Upper lobe of left lung (tissue), 4 donors: ENCODE measurements at regions not wholly inside any gene's neighbourhood (a gene's known extent, or its start where the extent isn't known, plus 50 kb on each side); places are given as distances from the start of the nearest gene placed in this dataset.

ENCODE experiments used
- EP300 ChIP-seq, 4 donors: sonication (generic); formaldehyde crosslinking; IDR thresholded peaks; one replicate each; pipeline ENCODE4 v1.5.1; 2017; ENCODE audit warnings: antibody characterized with exemption in 4 of 4, control low read depth in 2 of 4
- POLR2A ChIP-seq, 4 donors: fragments of 450-650 bp; IDR thresholded peaks; one replicate each; pipeline ENCODE4 v1.5.1; 2016 to 2017; ENCODE audit warnings: antibody characterized with exemption in 4 of 4, mild to moderate bottlenecking in 2 of 4
- TF ChIP-seq, protein P1 (sequence below), 6 experiments: fragments of 450-650 bp in 4 of 6; fragments of 200-600 bp in 2 of 6; sonication (generic) in 2 of 6; IDR thresholded peaks; one replicate each; pipeline ENCODE4 v1.5.1; 2016 to 2019; ENCODE audit warnings: antibody characterized with exemption in 6 of 6

- TF ChIP-seq POLR2A (IDR thresholded peaks at IDR 0.05) (no peak), EP300 (IDR thresholded peaks at IDR 0.05) (no peak)
- TF ChIP-seq, protein P1, sequence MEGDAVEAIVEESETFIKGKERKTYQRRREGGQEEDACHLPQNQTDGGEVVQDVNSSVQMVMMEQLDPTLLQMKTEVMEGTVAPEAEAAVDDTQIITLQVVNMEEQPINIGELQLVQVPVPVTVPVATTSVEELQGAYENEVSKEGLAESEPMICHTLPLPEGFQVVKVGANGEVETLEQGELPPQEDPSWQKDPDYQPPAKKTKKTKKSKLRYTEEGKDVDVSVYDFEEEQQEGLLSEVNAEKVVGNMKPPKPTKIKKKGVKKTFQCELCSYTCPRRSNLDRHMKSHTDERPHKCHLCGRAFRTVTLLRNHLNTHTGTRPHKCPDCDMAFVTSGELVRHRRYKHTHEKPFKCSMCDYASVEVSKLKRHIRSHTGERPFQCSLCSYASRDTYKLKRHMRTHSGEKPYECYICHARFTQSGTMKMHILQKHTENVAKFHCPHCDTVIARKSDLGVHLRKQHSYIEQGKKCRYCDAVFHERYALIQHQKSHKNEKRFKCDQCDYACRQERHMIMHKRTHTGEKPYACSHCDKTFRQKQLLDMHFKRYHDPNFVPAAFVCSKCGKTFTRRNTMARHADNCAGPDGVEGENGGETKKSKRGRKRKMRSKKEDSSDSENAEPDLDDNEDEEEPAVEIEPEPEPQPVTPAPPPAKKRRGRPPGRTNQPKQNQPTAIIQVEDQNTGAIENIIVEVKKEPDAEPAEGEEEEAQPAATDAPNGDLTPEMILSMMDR (IDR thresholded peaks at IDR 0.05) = no peak
Measured at GRCh38 chr5:20959347-20959746, 971.3 kb upstream of the CDH18 start.
